ENCODE measurements at regions not wholly inside any gene's neighbourhood (a gene's known extent, or its start where the extent isn't known, plus 50 kb on each side); places are given as distances from the start of the nearest gene placed in this dataset.

- intact Hi-C loops (cut with DNase I; ENCODE audit: low total_unique reads), result no loop called here
Observed at GRCh38 chr5:111016801-111017200, 54.7 kb upstream of the TSLP start.

GRCh38 chr5:111017731-111018130 is 53.8 kb upstream of the TSLP start:
- no peak for DNase-seq
- H3K4me3 ChIP-seq, result no peak overlapping the region
- H3K9me3 ChIP-seq, result no peaks in the 10 kb centered on the region
- TF ChIP-seq CTCF (IDR thresholded peaks at IDR 0.05 in 4 of 5, conservative IDR thresholded peaks at IDR 0.05 in 1 of 5) (no peak), POLR2A (IDR thresholded peaks at IDR 0.05) (no peak)
- no peaks in the 10 kb centered on the region for H3K27me3 ChIP-seq
- ATAC-seq, result no peak
- H3K27ac ChIP-seq, result no peak overlapping the region
- H3K4me1 ChIP-seq, result no peaks in the 10 kb centered on the region
- intact Hi-C loops (cut with DNase I; ENCODE audit: low total_unique reads), result no loop called here
- H3K36me3 ChIP-seq, result no peaks in the 10 kb centered on the region
- in situ Hi-C loops (cut with MboI; ENCODE audit: low sequenced_read_pairs in 4 of 4), result no loop called here

More at GRCh38 chr5:111016801-111017200, 54.7 kb upstream of the TSLP start:
- in situ Hi-C loops (cut with MboI; ENCODE audit: low sequenced_read_pairs in 4 of 4), result no loop called here
- Histone ChIP-seq H3K4me1 (no peaks in the 10 kb centered on the region), H3K36me3 (no peaks in the 10 kb centered on the region), H3K4me3 (no peak overlapping the region), H3K9me3 (no peaks in the 10 kb centered on the region), H3K27ac (no peak overlapping the region), H3K27me3 (no peaks in the 10 kb centered on the region)
- DNase-seq (no peak), ATAC-seq (no peak)
- TF ChIP-seq POLR2A (IDR thresholded peaks at IDR 0.05), result no peak
- no peak for TF ChIP-seq CTCF (IDR thresholded peaks at IDR 0.05 in 4 of 5, conservative IDR thresholded peaks at IDR 0.05 in 1 of 5)

Measured in gastrocnemius medialis (tissue), 4 donors.